Panc1 (cell line): ENCODE measurements at regions not wholly inside any gene's neighbourhood (a gene's known extent, or its start where the extent isn't known, plus 50 kb on each side); places are given as distances from the start of the nearest gene placed in this dataset.

Experiments
- ATAC-seq: fragments of 200-7000 bp; cut with Tn5 transposase; 2 replicates; pipeline ENCODE4 v1.9.1; 2020; ENCODE audit warnings: mild to moderate bottlenecking, moderate library complexity
- BruUV-seq: library from RNA; stranded (reverse); fragments of 400-500 nt; replicated peaks from 2 replicates; lab custom pipeline; 2021; lab: Mats Ljungman, UMichigan
- CTCF ChIA-PET: fragments of 300-600 bp; sonication (Branson Sonifier 250); formaldehyde crosslinking; loops from one replicate; lab custom pipeline; 2022; ENCODE audit warnings: antibody characterized with exemption; lab: Charles Lee
- POLR2A ChIA-PET: fragments of 300-600 bp; sonication (Branson Sonifier 250); formaldehyde crosslinking; loops from one replicate; lab custom pipeline; 2022; ENCODE audit warnings: antibody characterized with exemption; lab: Charles Lee
- DNase-seq: peaks from one replicate; pipeline ENCODE4 v3.0.0-alpha.2; 2010; ENCODE audit warnings: low read depth, low spot score
- H3K27ac ChIP-seq: 2 replicates; pipeline ENCODE4 v1.5.1; 2011; ENCODE audit warnings: mild to moderate bottlenecking, low read length, inconsistent platforms
- H3K27me3 ChIP-seq: fragments of 200-500 bp; sonication (Bioruptor generic); 2 replicates; pipeline ENCODE4 v1.6.0; 2014; ENCODE audit warnings: low read length, inconsistent platforms; ENCODE audit not compliant: control insufficient read depth, insufficient read depth
- H3K36me3 ChIP-seq: fragments of 200-500 bp; sonication (Bioruptor generic); 2 replicates; pipeline ENCODE4 v1.5.1; 2014; ENCODE audit warnings: inconsistent platforms, mild to moderate bottlenecking, low read length, moderate library complexity; ENCODE audit not compliant: control insufficient read depth, insufficient read depth
- H3K4me1 ChIP-seq: 2 replicates; pipeline ENCODE4 v1.5.1; 2011; ENCODE audit warnings: inconsistent platforms, mild to moderate bottlenecking, low read length, moderate library complexity; ENCODE audit not compliant: control insufficient read depth, insufficient read depth
- H3K4me3 ChIP-seq, 2 experiments: 2 replicates each; pipeline ENCODE4 v1.5.1; 2011 to 2012; ENCODE audit warnings: low read depth in 2 of 2, low read length in 2 of 2, mild to moderate bottlenecking in 2 of 2, inconsistent platforms in 1 of 2, moderate library complexity in 1 of 2
- H3K9me3 ChIP-seq: fragments of 200-500 bp; sonication (Bioruptor generic); 2 replicates; pipeline ENCODE4 v1.5.1; 2014; ENCODE audit warnings: low read depth, mild to moderate bottlenecking, inconsistent platforms, low read length, moderate library complexity; ENCODE audit not compliant: control insufficient read depth, insufficient read depth
- POLR2AphosphoS5 ChIP-seq: IDR thresholded peaks from 2 replicates; pipeline ENCODE4 v1.6.1; 2012; ENCODE audit warnings: mild to moderate bottlenecking, low read depth, low read length, moderate library complexity
- SIN3A ChIP-seq: IDR thresholded peaks from 2 replicates; pipeline ENCODE4 v1.6.1; 2012; ENCODE audit warnings: low read depth, mild to moderate bottlenecking, low read length, moderate library complexity, borderline replicate concordance; ENCODE audit not compliant: insufficient read depth
- TCF7L2 ChIP-seq: IDR thresholded peaks from 2 replicates; pipeline ENCODE4 v1.6.1; 2011; ENCODE audit warnings: mild to moderate bottlenecking, low read depth, low read length, inconsistent platforms
- in situ Hi-C: cut with HindIII; loops from 2 replicates; pipeline ENCODE4 v1.10.0; 2016; ENCODE audit warnings: low sequenced_read_pairs, low pct_unique_long_range_greater_than_20kb
- intact Hi-C: fragments of 100-400 bp; cut with micrococcal nuclease; formaldehyde crosslinking; loops from one replicate; pipeline ENCODE4 v1.10.0; 2022; ENCODE audit not compliant: unreplicated experiment
- TF ChIP-seq, protein P1 (sequence below): fragments of 450-650 bp; IDR thresholded peaks from 2 replicates; pipeline ENCODE4 v1.5.1; 2017; ENCODE audit warnings: mild to moderate bottlenecking
- TF ChIP-seq, protein P2 (sequence below), 2 experiments: IDR thresholded peaks; 2 replicates each; pipeline ENCODE4 v1.6.1; 2011 to 2012; ENCODE audit warnings: low read depth in 2 of 2, control low read depth in 1 of 2, low read length in 1 of 2, mild to moderate bottlenecking in 1 of 2, moderate library complexity in 1 of 2; ENCODE audit not compliant: insufficient read depth in 1 of 2

DNA sequence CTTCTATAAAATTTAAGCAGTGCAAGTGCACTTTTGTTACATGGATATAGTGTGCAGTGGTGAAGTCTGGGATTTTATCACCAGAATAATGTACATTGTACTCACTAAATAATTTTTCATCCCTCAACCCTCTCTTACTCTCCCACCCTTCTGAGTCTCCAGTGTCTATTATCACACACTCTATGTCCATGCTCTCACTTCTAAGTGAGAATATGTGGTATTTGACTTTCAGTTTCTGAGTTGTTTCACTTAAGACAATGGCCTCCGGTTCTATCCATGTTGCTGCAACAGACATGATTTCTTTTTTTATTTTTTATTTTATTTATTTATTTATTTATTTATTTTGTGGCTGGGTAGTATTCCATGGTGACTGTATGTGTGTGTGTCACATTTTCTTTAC, 855.9 kb upstream of the PHF14 start:
- in situ Hi-C loops = no loop called here

DNA sequence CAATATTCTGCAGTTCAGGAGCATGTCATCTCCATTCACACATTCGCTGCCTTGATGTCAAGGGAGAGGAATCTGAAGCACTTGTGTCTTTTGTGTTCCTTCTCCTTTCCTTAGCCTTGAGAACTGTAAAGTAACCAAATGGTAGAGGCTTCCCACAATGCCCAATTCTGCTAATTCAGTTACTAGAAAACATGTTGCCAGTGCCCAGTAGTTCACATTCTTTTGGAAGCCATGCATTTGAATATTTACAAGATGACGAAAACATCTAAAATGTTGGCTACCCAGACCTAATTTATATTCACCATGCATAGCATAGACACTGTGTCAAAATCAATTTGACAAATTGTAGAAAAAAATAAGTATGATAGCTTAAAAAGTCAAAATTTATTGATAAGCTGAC, 852.7 kb upstream of the PHF14 start:
- no peak for ATAC-seq
- BruUV-seq = no TSS peak
- POLR2A ChIA-PET = interaction anchor here (0.6 kb wide), 1 partner anchor 42 kb away, joined by 3 read pairs; no protein-coding TSS in a partner anchor

More for the DNA sequence above, 855.9 kb upstream of the PHF14 start:
- no TSS peak for BruUV-seq
- no peaks in the 10 kb centered on the region for H3K9me3 ChIP-seq
- ChIA-PET CTCF (no interaction called here), POLR2A (no interaction called here)
- H3K27ac ChIP-seq = no peak overlapping the region
- DNase-seq (no peak), ATAC-seq (no peak)
- intact Hi-C loops = no loop called here
- TF ChIP-seq, protein P1, sequence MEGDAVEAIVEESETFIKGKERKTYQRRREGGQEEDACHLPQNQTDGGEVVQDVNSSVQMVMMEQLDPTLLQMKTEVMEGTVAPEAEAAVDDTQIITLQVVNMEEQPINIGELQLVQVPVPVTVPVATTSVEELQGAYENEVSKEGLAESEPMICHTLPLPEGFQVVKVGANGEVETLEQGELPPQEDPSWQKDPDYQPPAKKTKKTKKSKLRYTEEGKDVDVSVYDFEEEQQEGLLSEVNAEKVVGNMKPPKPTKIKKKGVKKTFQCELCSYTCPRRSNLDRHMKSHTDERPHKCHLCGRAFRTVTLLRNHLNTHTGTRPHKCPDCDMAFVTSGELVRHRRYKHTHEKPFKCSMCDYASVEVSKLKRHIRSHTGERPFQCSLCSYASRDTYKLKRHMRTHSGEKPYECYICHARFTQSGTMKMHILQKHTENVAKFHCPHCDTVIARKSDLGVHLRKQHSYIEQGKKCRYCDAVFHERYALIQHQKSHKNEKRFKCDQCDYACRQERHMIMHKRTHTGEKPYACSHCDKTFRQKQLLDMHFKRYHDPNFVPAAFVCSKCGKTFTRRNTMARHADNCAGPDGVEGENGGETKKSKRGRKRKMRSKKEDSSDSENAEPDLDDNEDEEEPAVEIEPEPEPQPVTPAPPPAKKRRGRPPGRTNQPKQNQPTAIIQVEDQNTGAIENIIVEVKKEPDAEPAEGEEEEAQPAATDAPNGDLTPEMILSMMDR = no peak
- TF ChIP-seq, protein P2, sequence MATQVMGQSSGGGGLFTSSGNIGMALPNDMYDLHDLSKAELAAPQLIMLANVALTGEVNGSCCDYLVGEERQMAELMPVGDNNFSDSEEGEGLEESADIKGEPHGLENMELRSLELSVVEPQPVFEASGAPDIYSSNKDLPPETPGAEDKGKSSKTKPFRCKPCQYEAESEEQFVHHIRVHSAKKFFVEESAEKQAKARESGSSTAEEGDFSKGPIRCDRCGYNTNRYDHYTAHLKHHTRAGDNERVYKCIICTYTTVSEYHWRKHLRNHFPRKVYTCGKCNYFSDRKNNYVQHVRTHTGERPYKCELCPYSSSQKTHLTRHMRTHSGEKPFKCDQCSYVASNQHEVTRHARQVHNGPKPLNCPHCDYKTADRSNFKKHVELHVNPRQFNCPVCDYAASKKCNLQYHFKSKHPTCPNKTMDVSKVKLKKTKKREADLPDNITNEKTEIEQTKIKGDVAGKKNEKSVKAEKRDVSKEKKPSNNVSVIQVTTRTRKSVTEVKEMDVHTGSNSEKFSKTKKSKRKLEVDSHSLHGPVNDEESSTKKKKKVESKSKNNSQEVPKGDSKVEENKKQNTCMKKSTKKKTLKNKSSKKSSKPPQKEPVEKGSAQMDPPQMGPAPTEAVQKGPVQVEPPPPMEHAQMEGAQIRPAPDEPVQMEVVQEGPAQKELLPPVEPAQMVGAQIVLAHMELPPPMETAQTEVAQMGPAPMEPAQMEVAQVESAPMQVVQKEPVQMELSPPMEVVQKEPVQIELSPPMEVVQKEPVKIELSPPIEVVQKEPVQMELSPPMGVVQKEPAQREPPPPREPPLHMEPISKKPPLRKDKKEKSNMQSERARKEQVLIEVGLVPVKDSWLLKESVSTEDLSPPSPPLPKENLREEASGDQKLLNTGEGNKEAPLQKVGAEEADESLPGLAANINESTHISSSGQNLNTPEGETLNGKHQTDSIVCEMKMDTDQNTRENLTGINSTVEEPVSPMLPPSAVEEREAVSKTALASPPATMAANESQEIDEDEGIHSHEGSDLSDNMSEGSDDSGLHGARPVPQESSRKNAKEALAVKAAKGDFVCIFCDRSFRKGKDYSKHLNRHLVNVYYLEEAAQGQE (IDR thresholded peaks at IDR 0.05; ENCODE audit: insufficient read depth in 1 of 2, low read depth in 2 of 2, low read length in 1 of 2) = no peak
- TF ChIP-seq SIN3A (no peak), POLR2AphosphoS5 (no peak), TCF7L2 (no peak)
- H3K36me3 ChIP-seq = no peaks in the 10 kb centered on the region
- no peaks in the 10 kb centered on the region for H3K4me1 ChIP-seq
- H3K4me3 ChIP-seq = no peak overlapping the region
- no peaks in the 10 kb centered on the region for H3K27me3 ChIP-seq

More for the DNA sequence above, 852.7 kb upstream of the PHF14 start:
- CTCF ChIA-PET = no interaction called here
- DNase-seq = no peak
- H3K4me3 ChIP-seq = no peak overlapping the region
- no peaks in the 10 kb centered on the region for H3K4me1 ChIP-seq
- no peaks in the 10 kb centered on the region for H3K36me3 ChIP-seq
- in situ Hi-C loops (no loop called here), intact Hi-C loops (no loop called here)
- TF ChIP-seq SIN3A (no peak), TCF7L2 (no peak), POLR2AphosphoS5 (no peak)
- TF ChIP-seq, protein P1 = no peak
- TF ChIP-seq, protein P2 (IDR thresholded peaks at IDR 0.05; ENCODE audit: insufficient read depth in 1 of 2, low read depth in 2 of 2, low read length in 1 of 2) = no peak
- H3K27ac ChIP-seq = no peak overlapping the region
- no peaks in the 10 kb centered on the region for H3K9me3 ChIP-seq
- no peaks in the 10 kb centered on the region for H3K27me3 ChIP-seq
